SU-DHL-6 (cell line): ENCODE measurements at regions not wholly inside any gene's neighbourhood (a gene's known extent, or its start where the extent isn't known, plus 50 kb on each side); places are given as distances from the start of the nearest gene placed in this dataset.
"Not testable (repeated sequence)": the region's sequence is repeated elsewhere in the genome, so short reads cannot be mapped to it uniquely, and the experiment has no call there.

Experiments
- H2AFZ ChIP-seq: fragments of 200-600 bp; sonication (generic); 2 replicates; pipeline ENCODE4 v1.6.1; 2014; ENCODE audit warnings: low read depth, mild to moderate bottlenecking, moderate library complexity, mixed read lengths, antibody characterized with exemption, low read length; ENCODE audit not compliant: severe bottlenecking
- H3F3A ChIP-seq: fragments of 200-600 bp; shearing (Covaris generic); 2 replicates; pipeline ENCODE4 v1.6.0; 2016; ENCODE audit warnings: antibody characterized with exemption, mild to moderate bottlenecking; ENCODE audit not compliant: insufficient read depth
- H3K27ac ChIP-seq: fragments of 200-600 bp; sonication (generic); 2 replicates; pipeline ENCODE4 v1.5.1; 2016; ENCODE audit warnings: low read depth, mild to moderate bottlenecking, low read length, moderate library complexity, mixed read lengths
- H3K27me3 ChIP-seq: fragments of 200-600 bp; sonication (generic), shearing (Covaris generic); 2 replicates; pipeline ENCODE4 v1.6.0; 2014; ENCODE audit warnings: mild to moderate bottlenecking, low read length
- H3K36me3 ChIP-seq: fragments of 200-600 bp; sonication (generic); 2 replicates; pipeline ENCODE4 v1.6.1; 2014; ENCODE audit warnings: mild to moderate bottlenecking, low read length, mixed read lengths
- H3K4me2 ChIP-seq: fragments of 300-600, 200-600 bp; shearing (Covaris generic), sonication (generic); 2 replicates; pipeline ENCODE4 v1.6.0; 2014; ENCODE audit warnings: low read length, low read depth, mild to moderate bottlenecking; ENCODE audit not compliant: poor library complexity, severe bottlenecking
- H3K4me3 ChIP-seq: fragments of 200-600 bp; sonication (generic); 2 replicates; pipeline ENCODE4 v1.5.1; 2014; ENCODE audit warnings: antibody characterized with exemption, low read length, mild to moderate bottlenecking, mixed read lengths; ENCODE audit not compliant: insufficient read depth, poor library complexity, severe bottlenecking
- H3K79me2 ChIP-seq: fragments of 200-600 bp; sonication (generic); 2 replicates; pipeline ENCODE4 v1.6.1; 2014; ENCODE audit warnings: mild to moderate bottlenecking, low read length, moderate library complexity; ENCODE audit not compliant: insufficient read depth
- H3K9ac ChIP-seq: fragments of 200-600 bp; sonication (generic); 2 replicates; pipeline ENCODE4 v1.7.0; 2014; ENCODE audit warnings: mild to moderate bottlenecking, low read length
- H3K9me2 ChIP-seq: fragments of 200-600 bp; sonication (generic); replicated peaks from 2 replicates; pipeline ENCODE4 v1.6.1; 2014; ENCODE audit warnings: low read length; ENCODE audit not compliant: insufficient read depth
- H3K9me3 ChIP-seq: fragments of 200-600 bp; sonication (generic); 2 replicates; pipeline ENCODE4 v1.6.1; 2014; ENCODE audit warnings: low read length, mixed read lengths; ENCODE audit not compliant: insufficient read depth
- H4K20me1 ChIP-seq: fragments of 200-600 bp; sonication (generic); 2 replicates; pipeline ENCODE4 v1.6.1; 2014; ENCODE audit warnings: low read depth, mild to moderate bottlenecking, antibody characterized with exemption, low read length, moderate library complexity, mixed read lengths
- CTCF ChIP-seq: fragments of 200-600 bp; sonication (generic); IDR thresholded peaks from one replicate; pipeline ENCODE4 v1.5.1; 2017; ENCODE audit warnings: antibody characterized with exemption, mild to moderate bottlenecking, low read length, moderate library complexity; ENCODE audit not compliant: insufficient read depth, poor library complexity, severe bottlenecking
- EZH2phosphoT487 ChIP-seq: fragments of 200-600 bp; sonication (generic), shearing (Covaris generic); conservative IDR thresholded peaks from 2 replicates; pipeline ENCODE4 v1.6.1; 2018; ENCODE audit warnings: mild to moderate bottlenecking, antibody characterized with exemption, low read length, moderate library complexity, mixed read lengths

GRCh38 chr1:66475940-66476339 is 58.0 kb upstream of the SGIP1 start:
- Histone ChIP-seq H3K36me3 (no peaks in the 10 kb centered on the region), H3K79me2 (no peaks in the 10 kb centered on the region), H3K9me2 (no peaks in the 10 kb centered on the region), H3K27ac (no peak overlapping the region), H2AFZ (no peak overlapping the region), H4K20me1 (no peaks in the 10 kb centered on the region), H3K4me3 (no peak overlapping the region), H3F3A (no peaks in the 10 kb centered on the region), H3K27me3 (no peaks in the 10 kb centered on the region), H3K9ac (no peak overlapping the region), H3K9me3 (no peaks in the 10 kb centered on the region), H3K4me2 (no peak overlapping the region)
- TF ChIP-seq EZH2phosphoT487 (no peak), CTCF (no peak)

GRCh38 chr1:66476774-66477173 is 57.2 kb upstream of the SGIP1 start:
- TF ChIP-seq CTCF (no peak), EZH2phosphoT487 (no peak)
- Histone ChIP-seq H4K20me1 (no peaks in the 10 kb centered on the region), H3K36me3 (no peaks in the 10 kb centered on the region), H3K27me3 (no peaks in the 10 kb centered on the region), H3K9me2 (no peaks in the 10 kb centered on the region), H3K9ac (no peak overlapping the region), H3K9me3 (no peaks in the 10 kb centered on the region), H3K4me2 (no peak overlapping the region), H3K27ac (no peak overlapping the region), H3K79me2 (no peaks in the 10 kb centered on the region), H2AFZ (no peak overlapping the region), H3F3A (no peaks in the 10 kb centered on the region), H3K4me3 (no peak overlapping the region)

- Histone ChIP-seq H4K20me1 (no peaks in the 10 kb centered on the region), H3K9ac (no peak overlapping the region), H3K27me3 (no peaks in the 10 kb centered on the region), H3K36me3 (no peaks in the 10 kb centered on the region), H3K4me2 (no peak overlapping the region), H3F3A (no peaks in the 10 kb centered on the region), H3K79me2 (no peaks in the 10 kb centered on the region), H3K4me3 (no peak overlapping the region), H2AFZ (no peak overlapping the region), H3K27ac (no peak overlapping the region), H3K9me2 (no peaks in the 10 kb centered on the region), H3K9me3 (no peaks in the 10 kb centered on the region)
- TF ChIP-seq CTCF = no peak
- no peak for TF ChIP-seq EZH2phosphoT487
Observed at GRCh38 chr1:66478116-66478515, 55.8 kb upstream of the SGIP1 start.

DNA sequence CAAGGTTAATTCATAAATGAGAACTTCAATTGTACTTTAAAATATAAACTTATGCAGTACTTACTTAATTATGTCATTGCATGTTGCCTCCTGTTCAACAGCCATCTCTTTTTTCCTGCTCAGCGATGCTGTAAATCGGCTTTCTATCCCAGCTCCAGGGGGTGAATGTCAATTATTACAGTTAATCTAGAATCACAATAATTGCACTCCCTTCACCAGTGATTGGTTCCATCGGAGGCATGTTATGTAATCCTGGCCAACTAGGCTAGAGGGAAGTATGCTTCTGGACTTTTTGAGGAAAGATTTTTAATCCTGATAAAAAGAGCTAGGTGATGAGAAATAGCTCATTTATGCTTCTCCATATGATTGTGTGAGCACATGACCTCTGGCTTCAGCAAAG is 53.8 kb upstream of the SGIP1 start:
- H3K9ac ChIP-seq = no peak overlapping the region
- no peak for TF ChIP-seq EZH2phosphoT487
- TF ChIP-seq CTCF = no peak
- no peaks in the 10 kb centered on the region for H3K36me3 ChIP-seq
- H2AFZ ChIP-seq = no peak overlapping the region
- H3K79me2 ChIP-seq = no peaks in the 10 kb centered on the region
- H3K4me3 ChIP-seq = no peak overlapping the region
- H3K27me3 ChIP-seq = no peaks in the 10 kb centered on the region
- H3K4me2 ChIP-seq = no peak overlapping the region
- no peaks in the 10 kb centered on the region for H3K9me2 ChIP-seq
- no peaks in the 10 kb centered on the region for H4K20me1 ChIP-seq
- no peaks in the 10 kb centered on the region for H3K9me3 ChIP-seq
- H3K27ac ChIP-seq = no peak overlapping the region
- no peaks in the 10 kb centered on the region for H3F3A ChIP-seq

DNA sequence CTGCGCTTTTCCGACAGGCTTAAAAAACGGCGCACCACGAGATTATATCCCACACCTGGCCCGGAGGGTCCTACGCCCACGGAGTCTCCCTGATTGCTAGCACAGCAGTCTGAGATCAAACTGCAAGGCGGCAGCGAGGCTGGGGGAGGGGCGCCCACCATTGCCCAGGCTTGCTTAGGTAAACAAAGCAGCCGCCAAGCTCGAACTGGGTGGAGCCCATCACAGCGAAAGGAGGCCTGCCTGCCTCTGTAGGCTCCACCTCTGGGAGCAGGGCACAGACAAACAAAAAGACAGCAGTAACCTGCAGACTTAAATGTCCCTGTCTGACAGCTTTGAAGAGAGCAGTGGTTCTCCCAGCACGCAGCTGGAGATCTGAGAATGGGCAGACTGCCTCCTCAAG is 52.7 kb upstream of the SGIP1 start:
- H3K9me2 ChIP-seq, H4K20me1 ChIP-seq, H3K9ac ChIP-seq, H3K79me2 ChIP-seq, H3K4me3 ChIP-seq, H2AFZ ChIP-seq, H3K27ac ChIP-seq, H3K27me3 ChIP-seq, H3K9me3 ChIP-seq, H3K36me3 ChIP-seq, H3K4me2 ChIP-seq, H3F3A ChIP-seq: not testable (repeated sequence)
